ENCODE measurements at regions not wholly inside any gene's neighbourhood (a gene's known extent, or its start where the extent isn't known, plus 50 kb on each side); places are given as distances from the start of the nearest gene placed in this dataset.

GRCh38 chr1:36539526-36539925 lies 56.8 kb upstream of the CSF3R start:
- no peak for DNase-seq

GRCh38 chr1:36537991-36538390 lies 55.3 kb upstream of the CSF3R start:
- no peak for DNase-seq

- no peak for DNase-seq
Measured at GRCh38 chr1:36537190-36537768, 54.6 kb upstream of the CSF3R start.

GRCh38 chr1:36536727-36537126 lies 54.0 kb upstream of the CSF3R start:
- DNase-seq: no peak

DNA sequence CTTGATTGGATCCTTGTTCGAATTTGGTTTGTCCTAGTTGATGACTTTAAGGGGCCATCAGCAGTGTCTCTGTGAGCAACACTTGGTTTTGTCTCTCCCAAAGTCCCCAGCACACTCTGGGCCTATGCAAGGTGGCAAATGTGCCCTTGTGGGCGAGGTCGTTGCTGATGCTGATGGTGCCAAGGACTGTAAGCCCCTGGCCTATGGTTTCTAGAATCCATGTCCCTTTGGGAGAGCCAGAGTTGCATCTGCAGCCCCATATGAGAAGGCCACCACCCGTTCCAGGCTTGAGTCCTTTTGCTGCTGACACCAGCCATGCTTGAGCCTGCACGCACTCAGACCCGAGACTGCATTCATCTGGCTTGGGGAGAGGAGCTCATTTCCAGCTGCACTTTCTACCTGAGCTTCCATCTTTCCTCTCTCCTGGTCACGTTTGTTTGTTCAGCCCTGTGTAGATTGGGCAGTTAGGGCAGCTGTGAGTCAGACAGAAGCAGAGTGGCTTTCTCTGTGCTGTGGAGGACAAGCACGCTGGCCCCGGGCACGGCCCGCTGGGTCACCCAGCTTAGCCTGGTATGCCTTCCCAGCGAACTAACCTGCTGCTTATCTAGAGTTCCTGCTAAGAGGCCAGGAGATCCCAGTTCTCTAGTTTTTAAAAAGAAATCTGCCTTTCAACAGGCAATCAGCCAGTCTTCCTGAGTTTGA lies 52.1 kb upstream of the CSF3R start:
- no peak for DNase-seq

- DNase-seq: no peak
Measured at GRCh38 chr1:36533897-36534296, 51.2 kb upstream of the CSF3R start.

DNA sequence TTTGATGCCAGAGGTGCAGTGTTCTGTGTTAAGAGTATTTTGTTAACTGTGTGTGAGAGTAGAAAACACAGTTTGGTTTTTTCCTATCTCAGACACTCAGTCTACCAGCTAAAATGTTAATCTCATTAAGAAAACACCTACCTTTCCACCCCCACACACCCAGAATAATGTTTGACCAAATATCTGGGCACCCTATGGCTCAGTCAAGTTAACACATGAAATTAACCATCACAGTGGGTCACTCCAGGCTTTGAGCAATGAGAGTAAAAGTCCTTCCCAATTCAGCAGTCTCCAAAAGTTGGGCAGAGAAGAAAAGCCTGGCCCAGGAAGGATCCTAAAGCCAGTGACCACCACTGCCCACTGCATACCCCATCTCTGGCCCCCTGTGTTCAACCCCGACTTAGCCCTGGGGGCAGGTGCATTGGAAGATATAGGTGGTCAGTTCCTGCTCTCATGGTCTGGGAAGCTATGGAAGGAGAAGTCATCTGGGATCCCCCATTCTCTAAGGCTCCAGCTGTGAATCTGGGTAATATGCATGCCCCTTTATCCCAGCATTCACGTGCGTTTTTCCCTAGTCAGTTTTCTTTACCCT lies 50.2 kb upstream of the CSF3R start:
- DNase-seq: no peak
